Upper lobe of left lung (tissue), 6 donors: ENCODE measurements at regions not wholly inside any gene's neighbourhood (a gene's known extent, or its start where the extent isn't known, plus 50 kb on each side); places are given as distances from the start of the nearest gene placed in this dataset.

ENCODE experiments used
- ATAC-seq, 2 donors: fragments of 200-7000 bp; cut with Tn5 transposase; one replicate each; pipeline ENCODE4 v1.9.1; 2022; ENCODE audit warnings: mild to moderate bottlenecking in 2 of 2, moderate library complexity in 2 of 2; ENCODE audit not compliant: low FRiP score in 2 of 2
- DNase-seq, 2 donors: peaks; one replicate each; pipeline ENCODE4 v3.0.0-alpha.2; 2019 to 2020
- H3K27ac ChIP-seq, 4 donors: fragments of 200-600 bp; sonication (generic); one replicate each; pipeline ENCODE4 v1.5.1; 2016 to 2019
- H3K27me3 ChIP-seq, 4 donors: fragments of 200-600 bp; sonication (generic); one replicate each; pipeline ENCODE4 v1.5.1; 2017 to 2019
- H3K36me3 ChIP-seq, 4 donors: fragments of 200-600 bp; sonication (generic); one replicate each; pipeline ENCODE4 v1.5.1; 2016 to 2019
- H3K4me1 ChIP-seq, 4 donors: fragments of 200-600 bp; sonication (generic); one replicate each; pipeline ENCODE4 v1.5.1; 2018 to 2019
- H3K4me3 ChIP-seq, 4 donors: fragments of 200-600 bp; sonication (generic); one replicate each; pipeline ENCODE4 v1.5.1; 2017 to 2019; ENCODE audit warnings: mild to moderate bottlenecking in 2 of 4, moderate library complexity in 1 of 4
- H3K9me3 ChIP-seq, 4 donors: fragments of 200-600 bp; sonication (generic); one replicate each; pipeline ENCODE4 v1.5.1; 2018 to 2019
- EP300 ChIP-seq, 4 donors: sonication (generic); formaldehyde crosslinking; IDR thresholded peaks; one replicate each; pipeline ENCODE4 v1.5.1; 2017; ENCODE audit warnings: antibody characterized with exemption in 4 of 4, control low read depth in 2 of 4
- POLR2A ChIP-seq, 4 donors: fragments of 450-650 bp; IDR thresholded peaks; one replicate each; pipeline ENCODE4 v1.5.1; 2016 to 2017; ENCODE audit warnings: antibody characterized with exemption in 4 of 4, mild to moderate bottlenecking in 2 of 4
- POLR2AphosphoS5 ChIP-seq, 2 donors: sonication (generic); formaldehyde crosslinking; IDR thresholded peaks; one replicate each; pipeline ENCODE4 v1.5.1; 2017; ENCODE audit warnings: antibody characterized with exemption in 2 of 2
- WGBS, 2 donors: methylation state at CpG; one replicate each; pipeline ENCODE4 v1.1.5; 2017 to 2018; 5-methylcytosine and 5-hydroxymethylcytosine counted together
- TF ChIP-seq, protein P1 (sequence below), 6 experiments: fragments of 450-650 bp in 4 of 6; fragments of 200-600 bp in 2 of 6; sonication (generic) in 2 of 6; IDR thresholded peaks; one replicate each; pipeline ENCODE4 v1.5.1; 2016 to 2019; ENCODE audit warnings: antibody characterized with exemption in 6 of 6
- donor health status: DM: no; HTN: no; CAD: no; lungs with moderate emphysema.
- donor health status: DM: no; HTN: yes; CAD: no; lungs with severe emphysema.

DNA sequence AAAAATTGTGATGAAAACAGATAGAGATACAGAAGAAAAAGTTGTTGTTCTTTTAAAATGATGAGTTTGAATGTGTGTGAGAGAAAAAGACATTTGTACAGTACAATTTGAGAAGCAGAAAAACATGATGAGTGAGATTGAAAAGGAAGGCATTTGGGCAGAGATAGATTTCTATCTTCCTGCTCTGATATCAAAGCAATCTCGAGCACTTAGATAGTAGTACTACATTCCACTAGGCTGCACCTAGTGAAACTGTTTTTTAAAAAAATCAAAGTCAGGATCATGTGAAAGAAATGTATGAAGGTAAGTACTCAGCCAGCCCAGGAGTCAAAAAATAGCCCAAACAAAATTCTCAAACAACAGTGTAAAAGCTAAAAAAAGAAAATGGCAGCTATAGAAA lies 104.1 kb upstream of the UBE2E2 start:
- H3K4me3 ChIP-seq, result no peak overlapping the region
- H3K36me3 ChIP-seq, result no peaks in the 10 kb centered on the region
- TF ChIP-seq POLR2A (IDR thresholded peaks at IDR 0.05), result no peak
- TF ChIP-seq EP300 (IDR thresholded peaks at IDR 0.05), result no peak
- no peak for TF ChIP-seq POLR2AphosphoS5 (IDR thresholded peaks at IDR 0.05)
- TF ChIP-seq, protein P1, sequence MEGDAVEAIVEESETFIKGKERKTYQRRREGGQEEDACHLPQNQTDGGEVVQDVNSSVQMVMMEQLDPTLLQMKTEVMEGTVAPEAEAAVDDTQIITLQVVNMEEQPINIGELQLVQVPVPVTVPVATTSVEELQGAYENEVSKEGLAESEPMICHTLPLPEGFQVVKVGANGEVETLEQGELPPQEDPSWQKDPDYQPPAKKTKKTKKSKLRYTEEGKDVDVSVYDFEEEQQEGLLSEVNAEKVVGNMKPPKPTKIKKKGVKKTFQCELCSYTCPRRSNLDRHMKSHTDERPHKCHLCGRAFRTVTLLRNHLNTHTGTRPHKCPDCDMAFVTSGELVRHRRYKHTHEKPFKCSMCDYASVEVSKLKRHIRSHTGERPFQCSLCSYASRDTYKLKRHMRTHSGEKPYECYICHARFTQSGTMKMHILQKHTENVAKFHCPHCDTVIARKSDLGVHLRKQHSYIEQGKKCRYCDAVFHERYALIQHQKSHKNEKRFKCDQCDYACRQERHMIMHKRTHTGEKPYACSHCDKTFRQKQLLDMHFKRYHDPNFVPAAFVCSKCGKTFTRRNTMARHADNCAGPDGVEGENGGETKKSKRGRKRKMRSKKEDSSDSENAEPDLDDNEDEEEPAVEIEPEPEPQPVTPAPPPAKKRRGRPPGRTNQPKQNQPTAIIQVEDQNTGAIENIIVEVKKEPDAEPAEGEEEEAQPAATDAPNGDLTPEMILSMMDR (IDR thresholded peaks at IDR 0.05), result no peak
- WGBS, 2 donors, result 65 to 83% methylated on average over 1 of the region's 1 CpG
- no peaks in the 10 kb centered on the region for H3K27me3 ChIP-seq
- no peaks in the 10 kb centered on the region for H3K4me1 ChIP-seq
- DNase-seq (no peak), ATAC-seq (no peak)
- no peak overlapping the region for H3K27ac ChIP-seq
- H3K9me3 ChIP-seq, result no peaks in the 10 kb centered on the region

DNA sequence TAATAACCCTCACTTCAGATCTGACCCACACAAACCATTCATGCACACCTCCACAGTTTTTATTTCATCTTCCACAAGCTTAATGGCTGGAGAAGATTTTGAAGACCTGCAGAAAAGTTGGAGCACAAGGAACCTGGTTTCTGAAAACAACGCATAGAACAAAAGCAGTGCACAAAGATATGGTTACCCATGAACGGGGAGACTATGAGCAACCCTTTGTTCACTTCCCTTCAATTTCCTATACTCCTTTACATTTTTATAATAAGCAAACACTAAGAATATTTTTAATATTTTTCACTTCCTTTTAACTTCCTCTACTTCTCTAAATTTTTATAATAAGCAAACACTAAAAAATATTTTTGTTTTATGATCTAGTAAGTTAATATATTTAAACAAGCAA lies 103.5 kb upstream of the UBE2E2 start:
- Histone ChIP-seq H3K9me3 (no peaks in the 10 kb centered on the region), H3K4me1 (no peaks in the 10 kb centered on the region), H3K36me3 (no peaks in the 10 kb centered on the region), H3K4me3 (no peak overlapping the region), H3K27ac (no peak overlapping the region), H3K27me3 (no peaks in the 10 kb centered on the region)
- TF ChIP-seq EP300 (IDR thresholded peaks at IDR 0.05), result no peak
- no peak for TF ChIP-seq POLR2A (IDR thresholded peaks at IDR 0.05)
- TF ChIP-seq, protein P1 (IDR thresholded peaks at IDR 0.05), result no peak
- TF ChIP-seq POLR2AphosphoS5 (IDR thresholded peaks at IDR 0.05), result no peak
- DNase-seq (no peak), ATAC-seq (no peak)
- WGBS, 2 donors, result 56 to 66% methylated on average over 2 of the region's 2 CpGs

DNA sequence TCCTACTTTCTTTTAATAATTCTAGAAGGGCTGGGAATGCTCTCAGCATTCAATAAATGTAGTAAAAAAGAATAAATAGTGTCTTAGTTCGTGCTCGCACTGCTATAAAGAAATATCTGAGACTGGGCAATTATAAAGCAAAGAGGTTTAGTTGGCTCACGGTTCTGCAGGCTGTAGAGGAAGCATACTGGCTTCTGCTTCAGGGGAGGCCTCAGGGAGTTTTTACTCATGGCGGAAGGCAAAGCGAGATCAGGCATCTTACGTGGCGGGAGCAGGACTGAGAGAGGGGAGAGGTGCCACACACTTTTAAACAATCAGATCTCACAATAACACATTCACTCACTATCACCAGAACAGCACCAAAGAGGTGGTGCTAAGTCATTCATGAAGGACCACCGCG lies 103.0 kb upstream of the UBE2E2 start:
- H3K4me1 ChIP-seq, result no peaks in the 10 kb centered on the region
- DNase-seq (no peak), ATAC-seq (no peak)
- no peak overlapping the region for H3K27ac ChIP-seq
- H3K9me3 ChIP-seq, result no peaks in the 10 kb centered on the region
- no peak overlapping the region for H3K4me3 ChIP-seq
- no peaks in the 10 kb centered on the region for H3K36me3 ChIP-seq
- 94 to 96% methylated on average over 9 of the region's 9 CpGs for WGBS, 2 donors
- TF ChIP-seq EP300 (IDR thresholded peaks at IDR 0.05), result no peak
- no peak for TF ChIP-seq POLR2A (IDR thresholded peaks at IDR 0.05)
- TF ChIP-seq POLR2AphosphoS5 (IDR thresholded peaks at IDR 0.05), result no peak
- TF ChIP-seq, protein P1 (IDR thresholded peaks at IDR 0.05), result no peak
- no peaks in the 10 kb centered on the region for H3K27me3 ChIP-seq

DNA sequence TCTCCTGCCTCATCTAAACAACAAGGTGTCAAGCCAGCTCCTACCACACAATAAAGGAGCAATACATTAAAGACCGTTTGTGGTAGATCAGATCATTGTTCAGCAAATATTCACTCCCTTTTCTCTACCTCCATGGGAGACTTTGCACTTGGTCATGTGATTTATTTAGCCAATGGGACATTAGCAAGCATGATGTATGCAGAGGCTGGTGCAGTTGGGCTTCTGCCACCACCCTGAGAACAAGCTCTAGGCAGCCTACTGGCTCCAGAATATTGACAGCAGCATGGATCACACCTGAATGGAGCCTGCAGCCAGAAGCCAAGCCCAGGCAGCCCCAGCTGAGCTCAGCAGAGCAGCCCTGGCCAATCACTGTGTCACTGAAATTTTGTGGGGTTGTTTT lies 99.4 kb upstream of the UBE2E2 start:
- DNase-seq (no peak), ATAC-seq (no peak)
- Histone ChIP-seq H3K36me3 (no peaks in the 10 kb centered on the region), H3K27me3 (no peaks in the 10 kb centered on the region), H3K27ac (no peak overlapping the region), H3K4me3 (no peak overlapping the region), H3K4me1 (no peaks in the 10 kb centered on the region), H3K9me3 (no peaks in the 10 kb centered on the region)
- TF ChIP-seq POLR2A (IDR thresholded peaks at IDR 0.05), result no peak
- TF ChIP-seq POLR2AphosphoS5 (IDR thresholded peaks at IDR 0.05), result no peak
- no peak for TF ChIP-seq EP300 (IDR thresholded peaks at IDR 0.05)
- TF ChIP-seq, protein P1 (IDR thresholded peaks at IDR 0.05), result no peak
- WGBS, 2 donors, result 50 to 83% methylated on average over 1 of the region's 1 CpG

DNA sequence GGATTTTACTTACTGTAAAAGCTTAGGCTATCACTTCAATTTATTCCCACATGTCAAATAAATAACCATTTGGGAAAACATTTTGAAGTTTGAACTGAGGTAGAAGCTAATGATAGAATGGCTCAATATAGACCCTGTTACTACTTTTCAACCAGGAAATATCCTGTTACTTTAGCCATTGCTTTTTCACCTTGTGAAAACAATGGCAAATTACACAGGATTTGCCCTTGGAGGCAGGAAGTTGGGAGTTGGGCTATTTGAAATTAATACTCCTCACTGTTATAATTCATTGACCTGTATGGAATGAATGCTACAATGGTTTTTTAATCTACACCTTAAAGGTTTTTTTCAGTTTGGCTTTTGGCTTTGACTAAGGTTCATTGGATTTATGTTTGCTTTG lies 98.1 kb upstream of the UBE2E2 start:
- Histone ChIP-seq H3K4me3 (no peak overlapping the region), H3K27me3 (no peaks in the 10 kb centered on the region), H3K27ac (no peak overlapping the region), H3K36me3 (no peaks in the 10 kb centered on the region), H3K9me3 (no peaks in the 10 kb centered on the region), H3K4me1 (no peaks in the 10 kb centered on the region)
- DNase-seq (no peak), ATAC-seq (no peak)
- TF ChIP-seq POLR2AphosphoS5 (IDR thresholded peaks at IDR 0.05) (no peak), POLR2A (IDR thresholded peaks at IDR 0.05) (no peak), EP300 (IDR thresholded peaks at IDR 0.05) (no peak)
- TF ChIP-seq, protein P1 (IDR thresholded peaks at IDR 0.05), result no peak
